ENCODE measurements at regions not wholly inside any gene's neighbourhood (a gene's known extent, or its start where the extent isn't known, plus 50 kb on each side); places are given as distances from the start of the nearest gene placed in this dataset.

DNA sequence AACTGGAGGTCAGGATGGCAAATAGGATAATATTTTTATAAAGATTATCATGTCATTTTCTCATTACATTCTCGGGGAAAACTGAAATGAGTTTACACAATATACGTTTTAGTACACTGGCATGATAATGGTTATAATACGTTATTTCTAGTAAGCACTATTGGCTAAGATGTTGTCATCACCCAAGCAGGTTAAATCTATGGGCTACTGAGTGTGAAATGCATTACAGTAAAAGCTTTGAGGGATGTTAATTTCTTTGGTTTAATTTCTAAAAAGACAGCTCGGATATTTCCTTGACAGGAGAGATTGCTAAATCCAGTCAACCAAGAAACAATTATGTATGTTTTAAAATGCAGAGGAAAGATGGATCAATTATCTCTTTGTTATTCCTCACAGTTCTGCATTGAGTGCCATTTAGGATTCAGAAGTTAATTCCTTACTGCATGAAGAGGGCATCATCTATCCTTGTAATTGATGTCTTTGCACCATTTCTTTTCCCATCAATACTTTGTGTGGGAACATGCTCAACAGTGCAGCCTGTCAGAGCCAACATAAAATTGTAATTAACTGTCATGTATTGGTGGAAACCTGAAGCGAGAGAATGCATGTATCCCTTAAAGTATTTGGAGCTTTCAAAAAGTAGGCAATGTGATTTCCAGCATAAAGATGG lies 222.4 kb upstream of the ZP4 start:
- DNase-seq (ENCODE audit: low spot score) = no peak

DNA sequence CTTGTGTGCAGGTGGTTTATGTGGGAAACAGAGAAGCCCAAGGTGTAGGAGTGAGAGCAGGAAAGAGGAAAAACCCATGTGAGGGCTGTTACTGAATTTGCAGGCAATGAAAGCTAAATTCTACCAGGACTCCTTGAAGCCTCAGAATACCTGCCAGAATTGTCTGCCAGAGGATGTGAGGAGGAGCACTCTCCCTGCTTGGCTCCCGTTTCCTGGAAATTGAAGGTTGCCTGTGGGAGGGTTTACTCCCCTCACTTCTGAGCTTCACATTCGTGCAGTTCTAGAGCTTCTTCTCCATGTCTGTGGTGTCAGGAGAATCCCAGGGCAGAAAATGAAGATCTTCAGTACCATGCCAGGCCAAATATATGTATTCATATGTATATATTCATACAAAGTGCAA lies 220.8 kb upstream of the ZP4 start:
- no peak for DNase-seq (ENCODE audit: low spot score)

DNA sequence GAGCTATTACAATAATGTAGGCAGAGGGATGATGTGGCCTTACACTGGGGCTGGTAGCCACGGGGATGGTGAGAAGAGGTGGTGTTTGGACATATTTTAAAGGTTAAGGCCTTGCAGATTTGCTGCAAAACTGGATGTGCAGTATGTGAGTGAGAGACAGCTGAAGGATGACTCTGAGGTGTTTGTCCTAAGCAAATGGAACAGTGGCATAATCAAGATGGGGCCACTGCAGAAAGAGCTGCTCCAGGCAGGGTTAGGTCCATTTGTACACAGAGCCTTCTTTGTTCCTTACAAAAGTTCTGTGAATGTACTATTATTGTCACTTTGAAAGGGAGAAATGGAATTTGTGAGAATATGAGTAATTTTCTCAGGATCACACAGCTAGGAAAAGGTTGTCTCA lies 220.4 kb upstream of the ZP4 start:
- DNase-seq (ENCODE audit: low spot score) = no peak

DNA sequence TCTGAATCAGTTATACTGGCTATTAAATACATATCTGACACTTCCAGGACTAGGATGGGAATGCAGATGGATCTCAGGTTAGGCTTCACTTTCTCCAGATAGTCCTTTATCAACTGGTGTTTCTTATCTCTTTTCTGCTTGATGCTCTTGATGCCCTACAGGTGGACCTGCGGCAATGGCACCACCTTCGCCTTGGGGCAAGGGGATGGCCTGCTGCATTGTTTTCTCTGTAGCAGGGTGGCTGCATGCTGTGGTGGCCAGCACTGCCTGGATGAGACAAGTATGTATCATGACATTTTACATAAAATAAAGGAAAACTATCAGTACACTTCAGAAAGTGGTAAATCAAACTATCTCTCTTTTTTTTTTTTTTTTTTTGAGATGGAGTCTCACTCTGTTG lies 217.7 kb upstream of the ZP4 start:
- DNase-seq (ENCODE audit: low spot score) = no peak

DNA sequence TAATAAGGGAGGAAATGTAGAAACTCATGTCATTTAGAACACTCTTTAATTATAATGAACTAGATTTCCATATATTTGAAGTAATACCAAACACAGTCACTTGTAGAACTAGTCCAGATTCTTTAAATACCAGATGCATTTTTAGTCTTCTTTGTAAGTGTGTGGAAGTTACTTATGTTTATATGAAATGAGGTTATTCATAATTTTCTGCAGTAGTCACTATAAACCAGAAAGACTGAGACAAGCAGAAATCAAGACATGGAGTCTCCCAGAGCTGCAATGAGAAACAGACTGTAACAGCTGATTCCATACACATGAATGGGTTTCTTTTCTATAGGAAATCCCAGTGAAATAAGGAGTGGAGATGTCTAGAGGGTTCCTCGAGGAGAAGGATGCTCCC lies 216.6 kb upstream of the ZP4 start:
- no peak for DNase-seq (ENCODE audit: low spot score)

DNA sequence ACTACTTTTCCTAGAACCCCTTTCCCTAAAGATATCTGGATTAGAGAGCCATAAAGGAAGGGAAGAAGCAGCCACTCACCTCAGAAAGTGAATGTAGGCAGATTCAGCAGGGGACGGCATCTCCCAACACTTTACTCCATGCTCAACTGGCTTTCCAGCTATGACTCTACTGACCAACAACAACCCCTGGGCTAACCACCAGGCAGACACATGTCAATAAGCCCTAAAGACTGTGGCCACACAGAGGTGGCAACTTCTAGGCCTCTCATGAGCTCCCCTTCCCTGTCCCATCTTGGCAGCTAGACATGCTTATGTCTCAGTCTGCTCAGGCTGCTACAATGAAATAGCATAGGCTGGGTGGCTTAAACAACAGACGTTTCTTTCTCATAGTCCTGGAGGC lies 214.0 kb upstream of the ZP4 start:
- DNase-seq (ENCODE audit: low spot score) = no peak

DNA sequence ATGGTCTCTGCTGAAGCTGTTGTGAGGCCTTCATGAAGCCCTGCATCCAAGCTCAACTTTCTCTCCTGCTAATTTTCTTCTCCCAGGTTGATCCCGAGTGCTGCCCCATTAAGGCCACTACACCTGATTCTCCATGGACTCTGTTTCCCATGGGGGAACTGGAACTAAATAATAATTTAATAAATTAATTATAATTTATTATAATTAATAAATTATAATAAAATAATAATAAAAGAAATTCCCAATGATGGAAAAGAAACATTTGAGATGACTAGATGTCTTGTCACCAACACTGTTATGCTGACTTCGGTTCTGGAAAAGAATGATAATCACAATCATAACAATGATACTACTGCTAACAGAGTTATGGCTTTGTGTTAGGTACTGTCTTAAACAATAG lies 211.2 kb upstream of the ZP4 start:
- no peak for DNase-seq (ENCODE audit: low spot score)

DNA sequence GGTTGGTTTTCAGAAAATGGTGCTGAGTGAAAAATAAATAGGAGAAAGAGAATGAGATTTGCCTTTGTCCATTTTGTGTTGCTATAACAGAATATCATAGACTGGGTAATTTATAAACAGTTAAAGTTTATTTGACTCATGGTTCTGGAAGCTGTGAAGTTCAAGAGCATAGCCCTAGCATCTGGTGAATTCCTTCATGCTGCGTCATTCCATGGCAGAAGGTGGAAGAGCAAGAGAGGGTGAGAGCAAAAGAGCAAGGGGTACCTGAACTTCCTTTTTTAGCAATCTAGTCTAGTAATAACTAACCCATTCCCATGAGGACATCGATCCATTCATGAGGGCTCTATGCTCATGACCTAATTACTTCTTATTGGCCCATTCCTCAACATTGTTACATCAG lies 209.1 kb upstream of the ZP4 start:
- DNase-seq (ENCODE audit: low spot score) = no peak

DNA sequence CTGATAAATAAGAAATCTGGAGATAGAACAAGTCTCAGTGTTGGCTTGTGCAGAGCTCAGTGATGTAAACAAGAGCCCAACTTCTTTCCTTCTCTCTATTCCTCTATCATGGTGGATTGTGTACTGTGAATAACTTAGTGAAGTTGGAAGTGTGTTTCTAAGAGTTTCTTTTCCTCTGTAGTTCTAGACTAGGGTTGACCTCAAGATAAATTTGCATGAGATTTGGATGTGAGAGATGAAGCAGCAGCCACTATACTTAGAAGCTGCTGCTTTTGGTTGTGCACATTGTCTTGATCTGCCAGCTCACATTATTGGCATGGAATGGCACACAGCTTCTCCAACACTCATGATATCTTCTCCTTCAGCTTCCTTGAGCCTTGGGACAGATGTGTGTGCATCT lies 198.9 kb upstream of the ZP4 start:
- DNase-seq (ENCODE audit: low spot score) = no peak

DNA sequence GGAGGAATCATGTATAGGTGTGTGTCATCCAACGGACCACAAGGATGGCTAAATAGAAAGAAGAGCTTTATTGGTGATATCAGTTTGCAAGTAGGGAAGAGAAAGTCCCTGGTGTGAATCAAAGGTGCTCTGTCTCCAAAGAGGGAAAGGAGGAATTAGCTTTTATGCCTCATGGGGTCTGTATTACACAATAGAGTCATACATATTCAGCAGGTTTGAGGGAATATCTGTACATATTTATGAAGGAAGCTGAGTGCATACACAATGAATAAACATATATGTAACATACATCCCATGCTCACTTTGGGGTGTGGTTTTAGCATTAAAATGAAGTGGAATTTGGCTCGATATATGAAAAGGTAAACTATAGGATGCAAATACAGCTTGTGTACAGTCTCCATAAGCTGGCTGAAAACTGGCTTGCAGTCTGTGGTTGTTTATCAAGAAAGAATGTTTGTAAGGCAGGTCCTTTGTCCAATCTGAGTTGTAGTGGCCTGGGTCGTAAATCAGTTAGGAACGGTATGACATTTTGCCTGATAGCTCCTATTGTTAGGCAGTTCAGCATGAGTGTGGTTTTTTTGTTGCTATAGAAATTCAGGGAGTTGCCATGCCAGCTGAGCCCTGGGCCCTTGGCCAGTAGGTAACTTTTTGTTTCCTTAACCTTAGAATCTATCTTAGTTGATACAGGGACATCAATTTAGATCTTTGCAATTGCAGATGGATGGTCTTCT lies 198.0 kb upstream of the ZP4 start:
- no peak for DNase-seq (ENCODE audit: low spot score)

DNA sequence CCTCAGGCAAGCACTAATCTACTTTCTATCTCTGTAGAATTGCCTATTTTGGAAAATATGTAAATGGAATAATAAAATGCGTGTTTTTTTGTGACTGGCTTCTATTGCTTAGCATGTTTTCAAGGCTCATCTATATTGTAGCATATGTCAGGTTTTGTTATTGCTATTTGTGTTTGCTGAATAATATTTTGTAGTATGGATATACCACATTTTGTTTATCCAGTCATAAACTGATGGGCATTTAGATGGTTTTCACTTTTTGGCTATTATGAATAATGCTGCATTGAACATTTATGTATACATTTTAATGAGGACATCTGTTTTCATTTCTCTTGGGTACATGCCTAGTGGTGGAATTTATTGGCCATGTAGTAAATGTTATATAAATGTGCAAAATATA lies 183.3 kb upstream of the ZP4 start:
- no peak for DNase-seq (ENCODE audit: low spot score)

DNA sequence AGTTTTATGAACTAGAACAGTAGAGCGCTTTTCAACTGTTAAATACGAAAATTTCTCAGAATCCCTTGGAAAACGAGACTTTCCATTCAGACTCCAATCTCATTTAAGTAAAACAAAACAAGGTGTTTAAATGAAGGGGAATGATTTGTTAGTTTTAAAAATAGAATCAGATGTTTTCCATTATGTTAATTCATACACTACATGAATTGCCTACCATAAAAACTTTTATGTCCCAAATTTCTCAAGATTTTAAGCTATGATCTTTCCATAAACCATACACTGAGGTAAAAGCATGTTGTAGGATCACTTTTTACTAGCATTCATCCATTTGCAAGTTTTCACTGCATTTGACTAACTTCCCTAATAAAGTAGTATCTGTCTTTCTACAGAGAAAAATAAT lies 180.3 kb upstream of the ZP4 start:
- DNase-seq (ENCODE audit: low spot score) = no peak

DNA sequence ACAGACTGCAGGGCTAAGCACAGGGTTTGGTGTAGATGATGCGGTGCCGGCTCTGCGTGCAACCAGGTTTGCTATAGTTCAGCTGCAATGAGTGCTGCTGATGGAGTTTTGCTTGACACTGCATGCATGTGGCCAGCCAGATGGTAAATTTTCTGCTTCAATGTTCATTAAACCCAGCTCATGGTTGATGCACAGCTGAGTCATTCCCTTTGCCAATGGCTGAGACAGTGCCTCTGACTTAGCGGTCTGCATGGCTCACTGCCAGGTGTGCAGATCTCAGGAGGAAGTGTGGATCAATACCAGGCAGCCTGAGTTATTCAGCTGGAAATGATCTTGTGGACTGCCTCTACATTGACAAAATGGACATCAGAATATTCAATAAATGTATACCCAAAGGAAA lies 172.7 kb upstream of the ZP4 start:
- DNase-seq (ENCODE audit: low spot score) = no peak

DNA sequence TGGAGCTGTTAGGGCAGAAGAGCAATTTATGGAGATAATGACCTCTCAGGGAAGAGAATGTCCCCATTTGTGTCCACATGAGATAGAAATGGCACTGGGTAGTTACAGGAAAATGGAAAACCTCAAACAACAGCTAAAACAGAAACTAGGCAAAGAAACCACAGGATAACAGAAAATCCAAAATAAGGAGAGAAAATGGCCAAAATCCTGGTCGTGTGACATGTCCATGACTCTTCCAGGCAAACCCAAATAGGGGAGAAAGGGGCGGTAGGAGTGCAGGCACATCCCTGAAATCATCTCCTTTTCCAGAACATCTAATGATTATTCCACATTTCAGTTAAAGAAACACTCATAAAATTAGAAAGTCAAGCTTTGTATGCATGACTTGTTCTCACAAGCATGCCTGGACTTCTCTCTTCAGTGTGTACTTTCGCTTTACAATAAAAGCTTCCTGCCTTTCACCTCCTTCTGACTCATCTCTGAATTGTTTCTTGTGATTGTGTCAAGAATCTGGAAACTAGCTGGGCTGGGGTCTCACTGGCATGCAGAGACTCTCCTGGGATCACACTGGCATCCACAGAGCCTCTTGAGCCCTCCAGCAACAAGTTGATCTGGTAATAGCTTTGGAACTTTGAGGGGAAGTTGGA lies 171.4 kb upstream of the ZP4 start:
- no peak for DNase-seq (ENCODE audit: low spot score)

DNA sequence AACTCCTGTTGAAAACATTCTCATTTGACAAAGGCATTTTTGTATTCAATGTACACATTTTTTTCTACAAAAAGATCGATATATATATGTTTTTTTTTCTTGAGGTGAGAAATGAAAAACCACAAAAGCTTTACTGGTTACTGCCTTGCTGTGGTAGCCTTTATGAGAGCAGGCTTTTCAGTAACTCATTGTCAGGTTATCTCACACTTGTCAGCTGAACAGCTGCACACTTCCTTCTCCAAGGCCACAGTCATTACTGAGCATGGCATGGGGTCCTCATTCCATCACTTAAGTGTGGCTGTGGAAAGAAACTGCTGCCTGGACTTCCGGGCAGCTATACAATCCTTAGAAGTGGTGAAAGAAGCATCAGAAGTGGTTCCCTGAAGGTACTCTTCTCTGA lies 169.3 kb upstream of the ZP4 start:
- no peak for DNase-seq (ENCODE audit: low spot score)

DNA sequence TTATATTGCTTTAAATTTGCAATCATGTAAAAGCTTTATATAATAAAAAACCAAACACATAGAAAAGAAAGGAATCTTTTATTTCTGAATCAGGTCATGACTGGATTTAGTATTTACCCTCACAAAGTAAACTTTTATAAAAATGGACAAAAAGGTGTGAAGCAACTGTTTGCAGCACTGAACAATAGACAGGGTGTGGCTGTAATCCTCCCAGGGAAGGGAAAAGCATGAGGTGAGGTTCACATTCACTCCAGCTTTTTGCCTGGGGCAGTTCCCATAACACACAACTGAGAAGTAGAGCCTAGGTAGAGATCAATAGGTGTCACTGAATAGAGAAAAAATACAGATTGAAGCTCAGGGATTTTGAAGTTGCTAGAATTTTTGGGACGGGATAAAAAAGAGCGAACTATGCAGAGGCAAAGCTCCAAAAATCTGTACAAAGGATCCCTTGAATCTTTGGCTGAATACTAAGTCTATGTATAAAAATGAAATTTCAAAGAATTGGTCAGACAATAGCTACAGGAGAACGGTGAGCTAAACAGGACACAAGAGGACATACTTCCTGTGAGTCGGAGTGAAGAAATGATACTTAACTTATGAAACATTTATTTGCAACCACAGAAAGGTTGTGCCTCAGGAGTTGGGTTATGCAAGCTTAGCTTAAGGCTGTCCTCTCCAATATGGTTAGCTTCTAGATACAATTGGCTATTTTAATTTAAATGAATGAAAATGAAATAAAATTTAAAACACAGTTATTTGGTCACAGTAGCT lies 162.0 kb upstream of the ZP4 start:
- no peak for DNase-seq (ENCODE audit: low spot score)

DNA sequence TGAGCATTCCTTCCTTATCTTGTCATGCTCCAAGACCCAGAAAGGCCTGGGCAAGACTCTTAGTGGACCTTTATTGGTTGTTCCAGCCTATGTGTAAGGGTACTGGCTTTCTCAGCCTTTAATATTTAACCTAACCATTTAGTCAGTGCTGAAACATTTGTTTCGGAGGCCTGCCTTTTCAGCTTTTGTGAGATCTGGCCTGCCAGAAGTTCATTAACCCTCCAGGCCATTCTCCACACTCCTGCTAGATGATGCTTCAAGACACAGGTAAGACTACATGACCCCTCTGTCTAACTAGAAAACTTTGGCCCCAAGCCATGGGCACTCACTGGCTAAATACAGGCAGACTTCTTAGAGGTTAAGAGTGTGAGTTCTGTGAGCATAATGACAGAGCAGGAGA lies 138.4 kb upstream of the ZP4 start:
- no peak for DNase-seq (ENCODE audit: low spot score)

DNA sequence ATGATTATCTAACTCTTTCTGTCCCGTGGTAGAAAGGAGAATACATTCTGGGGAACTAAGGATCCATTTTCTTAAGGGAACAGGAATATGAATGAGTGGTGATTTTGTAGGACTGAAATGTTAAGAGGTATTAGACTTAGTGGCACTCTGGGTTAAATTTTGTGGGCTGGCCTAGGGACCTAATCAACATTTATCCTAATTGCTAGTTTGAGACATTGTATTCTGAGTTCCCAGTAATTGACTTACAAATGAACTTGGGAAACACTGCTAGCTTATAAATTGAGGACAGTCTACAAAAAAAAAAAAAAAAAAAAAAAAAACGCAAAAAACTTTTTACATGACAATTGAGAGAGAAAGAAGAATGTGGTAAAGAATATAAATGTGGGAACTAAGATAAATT lies 136.6 kb upstream of the ZP4 start:
- no peak for DNase-seq (ENCODE audit: low spot score)

DNA sequence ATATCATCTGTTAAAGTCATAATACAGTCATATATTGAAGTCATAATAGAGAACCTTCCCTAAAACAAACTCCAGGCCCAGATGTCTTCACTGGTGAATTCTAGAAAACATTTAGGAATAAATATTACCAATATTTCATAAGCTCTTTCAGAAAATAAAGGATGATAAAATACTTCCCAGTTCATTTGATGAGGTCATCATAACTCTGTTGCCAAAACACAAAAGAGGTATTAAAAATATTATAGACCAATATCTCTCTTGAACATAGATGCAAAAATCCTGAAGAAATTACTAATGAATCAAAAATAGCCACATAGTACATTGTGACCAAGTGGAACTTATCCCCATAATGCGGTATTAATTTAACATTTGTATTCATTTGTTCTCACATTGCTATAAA lies 132.4 kb upstream of the ZP4 start:
- DNase-seq (ENCODE audit: low spot score) = no peak

DNA sequence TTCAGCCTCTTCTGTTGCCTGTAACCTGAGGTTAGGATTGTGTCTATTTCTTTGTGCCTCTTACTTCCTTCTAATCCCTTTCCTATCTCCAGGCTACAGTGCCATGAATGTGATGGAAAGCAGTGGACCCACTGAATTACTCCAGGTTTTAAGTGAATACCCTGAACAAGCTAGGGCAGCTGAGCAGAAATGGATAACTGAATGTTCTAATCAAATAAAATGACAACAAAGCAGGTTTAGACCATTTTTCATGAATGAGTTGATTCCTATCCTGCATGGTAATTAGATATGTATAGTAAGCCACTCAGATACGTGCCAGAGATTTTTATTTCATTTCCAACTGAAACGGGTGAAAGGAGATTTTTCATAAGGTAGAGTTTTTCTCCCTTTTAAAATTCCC lies 127.5 kb upstream of the ZP4 start:
- DNase-seq (ENCODE audit: low spot score) = no peak

DNA sequence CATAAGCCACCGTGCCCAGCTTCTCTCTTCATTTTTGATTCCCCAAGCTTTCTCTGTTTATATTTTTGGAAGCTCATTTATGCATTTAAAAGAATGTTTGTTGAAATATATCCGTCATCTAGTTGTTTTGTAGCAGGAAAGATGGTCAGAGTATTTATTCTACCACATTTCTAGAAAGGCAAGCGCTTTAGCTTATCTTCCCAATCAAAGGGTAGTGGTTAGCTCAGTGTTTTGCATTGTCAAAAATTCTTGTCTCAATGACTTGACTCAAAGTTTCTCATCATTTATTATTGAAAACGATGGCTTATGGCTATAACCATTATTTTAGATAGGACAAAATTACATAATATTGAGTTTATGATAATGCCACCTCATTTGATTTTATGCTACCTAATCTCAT lies 116.1 kb upstream of the ZP4 start:
- DNase-seq (ENCODE audit: low spot score) = no peak

DNA sequence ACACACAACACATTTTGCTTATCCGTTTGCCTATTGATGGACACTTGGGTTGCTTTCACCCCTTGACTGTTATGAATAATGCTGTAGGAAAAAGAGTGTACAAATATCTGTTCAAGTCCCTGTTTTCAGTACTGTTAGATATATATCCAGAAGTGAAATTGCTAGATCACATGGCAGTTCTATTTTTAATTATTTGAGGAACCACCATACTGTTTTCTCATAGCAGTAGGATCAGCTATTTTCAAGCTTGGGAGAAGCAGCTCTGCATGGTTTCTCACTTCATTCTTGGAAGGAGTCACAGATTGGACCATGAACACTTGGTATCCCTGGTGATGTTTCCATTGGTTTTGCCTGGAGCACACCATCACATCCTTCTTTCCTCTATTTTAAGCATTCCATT lies 114.4 kb upstream of the ZP4 start:
- DNase-seq (ENCODE audit: low spot score) = no peak

DNA sequence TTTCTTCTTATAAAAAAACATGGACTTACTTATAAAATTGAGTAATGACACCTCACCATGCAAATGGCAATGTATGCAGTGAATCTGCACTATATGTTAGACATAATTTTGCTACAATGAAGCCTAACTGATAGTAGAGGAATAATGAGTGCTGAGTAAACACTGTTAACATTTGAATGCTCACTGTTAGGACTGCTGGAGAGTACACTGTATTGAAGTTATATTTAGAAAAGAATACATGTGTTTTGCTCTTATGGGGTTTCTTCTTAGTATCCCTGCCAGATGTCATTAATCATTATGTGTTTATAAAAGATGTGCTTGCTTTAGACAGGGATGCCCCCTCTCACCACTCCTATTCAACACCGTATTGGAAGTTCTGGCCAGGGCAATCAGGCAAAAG lies 111.1 kb upstream of the ZP4 start:
- no peak for DNase-seq (ENCODE audit: low spot score)

Data from CD4-positive, alpha-beta T cell treated with Interleukin-15 for 4 hours (primary cell).